HG02763 (cell line): ENCODE measurements at regions not wholly inside any gene's neighbourhood (a gene's known extent, or its start where the extent isn't known, plus 50 kb on each side); places are given as distances from the start of the nearest gene placed in this dataset.
"Not testable (repeated sequence)": the region's sequence is repeated elsewhere in the genome, so short reads cannot be mapped to it uniquely, and the experiment has no call there.

Experiments used
- ATAC-seq: cut with Tn5 transposase; IDR thresholded peaks from one replicate; pipeline ENCODE4 v1.9.1; 2021; ENCODE audit warnings: mild to moderate bottlenecking, moderate library complexity; ENCODE audit not compliant: unreplicated experiment

DNA sequence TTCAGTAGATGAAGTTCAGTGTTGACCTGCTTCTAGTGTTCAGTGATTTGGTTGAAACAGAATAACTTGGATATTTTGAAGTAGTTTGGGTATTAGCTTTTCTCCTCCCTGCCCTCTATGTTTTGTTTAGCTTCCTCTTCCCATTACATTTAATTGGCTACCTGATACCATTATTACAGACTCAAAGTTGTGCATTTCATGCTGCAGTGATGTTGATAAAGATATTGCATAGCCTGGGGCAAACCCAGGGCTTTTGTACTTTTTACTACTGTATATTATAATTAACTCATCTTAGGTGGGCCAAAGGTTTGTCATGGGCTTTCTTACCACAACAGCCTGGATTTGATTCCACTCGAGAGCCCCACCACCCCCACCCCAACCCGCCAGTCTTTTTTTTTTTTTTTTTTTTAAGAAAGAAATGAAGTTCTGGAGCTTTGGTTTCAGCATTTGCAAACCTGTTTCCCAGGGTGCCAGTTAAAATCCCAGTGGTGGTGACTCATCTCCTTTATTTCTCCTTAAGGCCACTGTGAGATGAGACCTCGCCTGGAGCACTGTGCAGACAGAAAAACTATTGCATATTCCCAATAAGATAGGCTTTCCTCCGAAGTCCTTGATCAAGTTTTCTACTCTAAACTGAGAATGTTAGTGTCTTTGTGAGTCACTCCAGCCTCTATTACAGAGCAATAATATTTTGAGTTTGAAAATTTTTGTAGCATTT is 393.7 kb upstream of the FANCL start:
- ATAC-seq: no peak

DNA sequence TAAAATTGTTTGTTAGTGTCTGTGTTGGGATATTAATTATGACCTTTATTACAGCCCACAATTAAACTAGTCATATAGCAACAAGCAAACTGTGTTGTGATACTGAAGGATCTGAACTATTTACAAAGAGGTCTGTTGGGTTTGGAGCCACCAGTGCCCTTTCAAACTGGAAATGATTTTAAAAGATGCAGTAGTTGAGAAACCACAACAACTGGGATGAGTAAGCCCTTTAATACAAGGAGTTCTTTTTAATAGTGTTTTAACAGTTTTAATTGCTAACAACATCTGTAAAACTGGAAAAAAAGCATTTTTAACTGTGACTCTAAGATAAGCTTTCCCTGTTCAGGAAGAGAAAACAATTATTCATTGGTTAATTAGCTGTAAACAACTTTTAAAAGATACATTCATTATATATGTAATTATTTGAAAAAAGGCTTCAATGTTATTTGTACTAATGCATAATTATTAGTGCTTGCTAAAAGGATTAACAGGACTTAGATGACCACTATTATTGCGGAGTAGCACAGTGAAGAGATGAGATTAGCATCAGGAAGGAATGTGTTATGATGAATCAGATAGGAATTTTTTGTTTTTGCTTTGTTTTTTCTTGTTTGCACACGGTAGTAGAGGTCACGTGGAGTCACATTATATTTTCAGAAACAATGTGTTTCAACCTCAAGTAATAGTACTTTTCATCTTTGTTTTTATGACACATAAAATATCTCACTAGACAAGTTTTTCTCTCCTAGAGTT is 392.7 kb upstream of the FANCL start:
- ATAC-seq: no peak

GRCh38 chr2:58631986-58632385 is 390.9 kb upstream of the FANCL start:
- no peak for ATAC-seq

DNA sequence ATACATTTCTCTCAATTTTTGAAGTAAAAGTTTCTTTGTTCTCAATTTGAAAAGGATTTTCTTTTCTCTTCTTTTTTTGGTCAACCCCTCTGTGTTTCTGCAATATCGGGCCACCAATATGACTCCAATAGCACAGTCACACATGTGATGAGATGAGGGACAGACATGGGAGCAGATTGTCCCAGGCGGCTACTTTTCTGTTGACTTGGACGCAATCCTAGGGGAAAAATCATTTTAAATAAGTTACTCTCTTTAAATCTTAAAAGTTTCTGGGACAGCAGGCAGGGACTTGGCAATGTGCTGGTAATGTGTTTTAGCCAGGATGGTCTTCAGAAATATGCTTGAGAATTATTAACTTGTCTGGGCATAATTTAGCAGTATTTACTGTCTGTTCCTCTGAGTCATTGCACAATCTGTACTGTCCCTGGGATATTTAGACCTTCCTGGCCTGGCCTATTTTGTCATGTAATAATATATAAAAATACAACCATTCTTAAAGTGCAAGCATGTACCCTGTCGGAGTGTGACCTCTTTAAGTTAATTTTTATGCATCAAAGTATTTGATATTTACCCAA is 388.5 kb upstream of the FANCL start:
- no peak for ATAC-seq

DNA sequence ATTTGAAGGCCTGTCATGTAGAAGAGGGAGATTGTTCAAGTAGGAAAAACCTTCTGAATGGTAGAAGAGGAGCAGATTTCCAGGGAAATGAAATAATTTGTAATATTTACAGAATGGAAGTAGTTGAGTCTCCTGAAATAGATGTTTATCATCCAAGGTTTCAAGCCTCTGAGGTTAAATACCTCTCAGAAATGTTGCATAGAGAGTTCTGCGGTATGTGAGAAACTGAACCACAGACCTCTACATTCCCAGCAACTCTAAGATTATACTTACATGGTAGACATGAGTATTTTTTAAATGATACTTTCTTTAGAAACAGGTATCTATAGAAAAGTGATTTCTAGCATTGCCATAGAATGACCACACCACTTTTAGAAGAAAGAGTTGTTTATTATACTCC is 379.8 kb upstream of the FANCL start:
- no peak for ATAC-seq

GRCh38 chr2:58620093-58620492 is 379.0 kb upstream of the FANCL start:
- ATAC-seq: no peak

DNA sequence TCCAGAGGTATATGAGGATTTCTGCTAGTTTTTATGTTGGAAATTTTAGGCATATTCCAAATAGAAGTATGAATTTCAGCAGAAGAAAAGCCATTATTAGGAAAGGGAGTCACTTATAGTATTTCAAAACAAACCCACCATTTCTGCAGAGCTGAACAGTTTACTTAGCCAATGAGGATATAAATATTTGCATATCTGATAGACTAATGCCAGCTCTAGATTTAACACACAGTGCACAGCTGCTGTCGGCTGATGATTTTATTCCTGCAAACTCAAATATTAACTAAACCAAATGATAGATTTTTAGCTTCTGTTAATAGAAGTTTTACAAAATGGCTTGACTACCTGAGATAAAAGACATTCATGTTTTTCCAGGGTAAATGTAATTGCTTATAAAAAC is 375.8 kb upstream of the FANCL start:
- ATAC-seq: no peak

DNA sequence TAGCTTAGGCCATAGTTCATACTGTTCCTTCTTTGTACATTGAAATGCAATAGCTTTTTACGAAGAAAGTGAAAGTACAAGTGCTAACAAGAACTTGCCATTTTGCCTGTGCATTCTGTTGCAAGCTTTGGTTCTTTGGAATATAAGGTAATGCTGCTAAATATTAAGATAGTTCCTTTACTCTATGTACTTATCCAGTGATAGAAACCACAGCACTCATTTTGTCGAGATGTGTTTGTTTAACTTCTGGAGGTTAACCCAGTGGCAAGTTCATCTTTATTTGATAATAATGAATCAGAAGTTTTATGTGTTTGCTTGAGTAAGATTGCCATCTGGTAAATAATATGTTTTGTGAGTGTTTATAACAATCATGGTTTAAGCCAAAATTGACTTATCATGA is 373.1 kb upstream of the FANCL start:
- no peak for ATAC-seq

- no peak for ATAC-seq
These were observed 371.8 kb upstream of the FANCL start for GRCh38 chr2:58612973-58613372.

DNA sequence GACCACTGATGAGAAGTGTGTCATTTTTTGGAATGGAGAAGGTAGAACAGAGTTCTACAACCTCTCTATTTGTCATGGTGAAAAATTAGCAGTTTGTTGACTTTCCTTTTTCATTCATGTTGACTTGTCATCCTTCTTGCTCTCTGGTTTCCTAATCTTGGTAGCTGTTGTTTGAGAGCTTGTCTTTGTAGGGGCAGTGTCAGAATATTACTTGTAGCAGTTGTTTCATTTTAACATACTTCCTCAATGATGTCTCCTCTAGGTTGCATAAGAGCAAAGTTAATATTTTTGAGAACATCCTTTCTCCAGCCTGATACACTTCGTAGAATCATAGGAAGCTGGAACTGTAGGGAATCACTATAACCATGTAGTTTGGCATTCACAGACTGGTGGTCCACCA is 368.2 kb upstream of the FANCL start:
- ATAC-seq: no peak

- no peak for ATAC-seq
These were observed 367.0 kb upstream of the FANCL start for GRCh38 chr2:58608146-58608545.

- no peak for ATAC-seq
These were observed 366.3 kb upstream of the FANCL start for GRCh38 chr2:58607448-58607847.

- no peak for ATAC-seq
These were observed 365.7 kb upstream of the FANCL start for GRCh38 chr2:58606799-58607198.

DNA sequence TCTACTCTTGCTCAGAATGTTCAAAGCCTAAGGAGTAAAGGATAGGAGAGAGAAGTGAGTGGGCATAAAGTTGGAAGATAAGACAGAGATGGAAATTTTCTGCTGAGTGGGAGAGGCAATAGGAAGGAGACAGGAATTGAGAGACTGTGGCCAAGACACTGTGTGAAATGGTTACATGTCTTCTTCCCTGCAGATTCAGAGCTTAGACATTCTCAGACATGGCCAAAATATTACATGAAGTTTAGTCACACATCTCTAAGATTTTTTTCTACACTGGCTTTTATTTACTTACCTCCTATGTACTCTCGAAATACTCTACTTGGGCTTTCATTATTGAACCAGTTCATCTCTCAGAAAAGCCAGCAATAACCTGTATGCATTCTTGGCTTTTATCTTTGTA is 363.0 kb upstream of the FANCL start:
- ATAC-seq: no peak

GRCh38 chr2:58601017-58601416 is 359.9 kb upstream of the FANCL start:
- no peak for ATAC-seq

DNA sequence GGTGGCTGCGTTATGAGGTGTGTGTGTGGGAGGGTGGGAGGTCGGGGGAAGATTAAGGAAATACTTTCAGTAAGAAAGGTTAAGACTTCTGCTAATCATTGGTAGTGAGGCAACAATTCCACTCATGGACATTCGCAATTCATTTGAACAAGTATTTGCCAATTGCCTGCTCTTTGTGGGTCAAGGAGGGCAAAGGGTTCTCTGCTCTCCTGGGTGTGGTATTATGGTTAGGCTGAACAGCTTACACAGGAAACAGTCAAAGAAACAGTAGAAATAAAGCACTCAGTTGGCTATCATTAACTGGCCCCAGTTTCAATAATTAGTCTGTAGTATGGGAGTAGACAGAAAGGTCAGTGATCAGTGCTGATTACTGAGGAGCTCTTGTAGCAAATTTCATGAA is 357.0 kb upstream of the FANCL start:
- ATAC-seq: no peak

- ATAC-seq: no peak
These were observed 354.6 kb upstream of the FANCL start for GRCh38 chr2:58595714-58596113.

- ATAC-seq: no peak
These were observed 353.6 kb upstream of the FANCL start for GRCh38 chr2:58594762-58595161.

GRCh38 chr2:58594175-58594574 is 353.1 kb upstream of the FANCL start:
- no peak for ATAC-seq

DNA sequence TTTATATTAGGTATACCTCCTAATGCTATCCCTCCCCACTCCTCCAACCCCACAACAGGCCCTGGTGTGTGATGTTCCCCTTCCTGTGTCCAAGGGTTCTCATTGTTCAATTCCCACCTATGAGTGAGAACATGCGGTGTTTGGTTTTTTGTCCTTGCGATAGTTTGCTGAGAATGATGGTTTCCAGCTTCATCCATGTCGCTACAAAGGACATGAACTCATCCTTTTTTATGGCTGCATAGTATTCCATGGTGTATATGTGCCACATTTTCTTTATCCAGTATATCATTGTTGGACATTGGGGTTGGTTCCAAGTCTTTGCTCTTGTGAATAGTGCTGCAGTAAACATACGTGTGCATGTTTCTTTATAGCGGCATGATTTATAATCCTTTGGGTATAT is 345.1 kb upstream of the FANCL start:
- not testable (repeated sequence) for ATAC-seq

DNA sequence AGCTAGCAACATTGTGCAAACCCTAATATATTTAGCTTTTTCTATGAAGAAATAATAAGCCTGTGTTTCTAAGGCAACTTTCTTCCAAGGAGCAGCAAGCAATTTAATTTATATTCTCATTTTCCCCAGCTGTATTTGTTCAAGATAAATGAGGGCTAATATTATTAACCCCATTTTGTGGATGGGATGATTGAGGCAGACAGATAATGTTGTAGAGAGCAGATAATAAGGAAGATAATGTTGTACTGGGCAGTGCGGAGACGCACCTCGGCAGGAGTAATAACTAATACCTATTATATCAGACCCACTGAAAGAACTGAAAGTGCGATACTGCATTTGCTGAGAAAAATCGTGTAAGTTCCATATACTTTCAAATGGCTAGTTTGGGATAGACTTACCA is 344.1 kb upstream of the FANCL start:
- ATAC-seq: no peak

DNA sequence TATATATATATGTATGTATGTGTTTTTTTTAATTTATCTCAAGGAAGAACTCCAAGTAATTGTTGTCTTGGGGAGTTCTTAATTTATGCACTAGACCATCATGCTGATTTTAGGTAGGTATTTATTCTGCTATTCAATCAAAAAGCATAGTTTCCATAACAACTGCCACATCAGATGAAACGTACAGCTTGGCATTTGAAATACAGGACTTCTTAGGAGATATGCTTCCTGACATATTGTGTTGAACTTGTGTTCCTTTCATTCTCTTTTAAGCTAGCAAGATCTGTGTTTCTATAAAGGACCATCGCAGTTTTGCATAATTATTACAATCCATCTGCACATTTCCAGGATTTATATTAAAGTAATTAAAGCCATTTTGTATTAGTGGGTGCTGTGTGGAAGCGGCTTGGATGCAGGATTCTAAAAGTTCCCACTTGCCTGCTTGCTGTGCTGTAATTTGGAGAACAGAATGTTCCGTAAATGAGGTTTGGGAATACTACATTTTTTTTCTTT is 343.5 kb upstream of the FANCL start:
- no peak for ATAC-seq
